ENCODE measurements at regions not wholly inside any gene's neighbourhood (a gene's known extent, or its start where the extent isn't known, plus 50 kb on each side); places are given as distances from the start of the nearest gene placed in this dataset.

DNA sequence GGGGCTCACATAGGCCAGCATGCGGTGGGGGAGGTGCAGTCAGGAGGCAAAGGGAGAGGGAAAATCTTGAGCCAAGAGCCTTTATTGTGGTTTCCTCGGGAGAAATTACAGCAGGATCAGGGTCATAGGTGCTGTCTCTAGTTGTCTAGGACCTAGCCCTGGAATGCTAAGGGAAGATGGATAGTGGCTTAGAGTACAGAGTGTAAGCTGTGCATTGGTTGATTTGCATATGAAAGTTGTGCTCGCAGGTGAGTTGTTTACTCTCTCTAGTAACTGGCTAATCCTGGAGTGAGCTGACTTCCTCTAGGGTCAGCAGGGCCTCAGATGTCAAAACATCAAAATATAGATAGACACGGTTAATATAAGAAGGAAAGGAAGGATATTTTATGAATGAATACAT lies 877.7 kb downstream of the TLE4 start:
- intact Hi-C loops (cut with DNase I): no loop called here
- Histone ChIP-seq H3K4me1 (no peaks in the 10 kb centered on the region), H3K27me3 (no peaks in the 10 kb centered on the region), H3K27ac (no peak overlapping the region), H3K9me3 (no peaks in the 10 kb centered on the region), H3K36me3 (no peaks in the 10 kb centered on the region), H3K4me3 (no peak overlapping the region), H3K9ac (ENCODE audit: low read depth in 2 of 2, low read length in 2 of 2) (no peak overlapping the region)
- TF ChIP-seq, protein P1, sequence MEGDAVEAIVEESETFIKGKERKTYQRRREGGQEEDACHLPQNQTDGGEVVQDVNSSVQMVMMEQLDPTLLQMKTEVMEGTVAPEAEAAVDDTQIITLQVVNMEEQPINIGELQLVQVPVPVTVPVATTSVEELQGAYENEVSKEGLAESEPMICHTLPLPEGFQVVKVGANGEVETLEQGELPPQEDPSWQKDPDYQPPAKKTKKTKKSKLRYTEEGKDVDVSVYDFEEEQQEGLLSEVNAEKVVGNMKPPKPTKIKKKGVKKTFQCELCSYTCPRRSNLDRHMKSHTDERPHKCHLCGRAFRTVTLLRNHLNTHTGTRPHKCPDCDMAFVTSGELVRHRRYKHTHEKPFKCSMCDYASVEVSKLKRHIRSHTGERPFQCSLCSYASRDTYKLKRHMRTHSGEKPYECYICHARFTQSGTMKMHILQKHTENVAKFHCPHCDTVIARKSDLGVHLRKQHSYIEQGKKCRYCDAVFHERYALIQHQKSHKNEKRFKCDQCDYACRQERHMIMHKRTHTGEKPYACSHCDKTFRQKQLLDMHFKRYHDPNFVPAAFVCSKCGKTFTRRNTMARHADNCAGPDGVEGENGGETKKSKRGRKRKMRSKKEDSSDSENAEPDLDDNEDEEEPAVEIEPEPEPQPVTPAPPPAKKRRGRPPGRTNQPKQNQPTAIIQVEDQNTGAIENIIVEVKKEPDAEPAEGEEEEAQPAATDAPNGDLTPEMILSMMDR (IDR thresholded peaks at IDR 0.05): no peak
- no peak for DNase-seq

DNA sequence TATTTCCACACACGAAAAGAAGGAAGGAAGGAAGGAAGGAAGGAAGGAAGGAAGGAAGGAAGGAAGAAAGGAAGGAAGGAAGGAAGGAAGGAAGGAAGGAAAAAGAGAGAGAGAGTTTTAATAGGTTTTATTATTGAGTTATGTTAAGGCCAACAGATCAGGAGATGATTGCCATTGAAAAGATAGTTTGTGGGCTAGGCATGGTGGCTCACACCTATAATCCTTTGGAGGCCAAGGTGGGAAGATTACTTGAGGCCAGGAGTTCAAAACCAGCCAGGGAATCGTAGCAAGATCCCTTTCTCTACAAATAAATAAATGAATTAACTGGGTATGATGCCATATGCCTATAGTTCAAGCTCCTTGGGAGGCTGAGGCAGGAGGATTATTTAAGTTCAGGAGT lies 877.2 kb downstream of the TLE4 start:
- no peaks in the 10 kb centered on the region for H3K9me3 ChIP-seq
- no peak overlapping the region for H3K4me3 ChIP-seq
- H3K27ac ChIP-seq: no peak overlapping the region
- TF ChIP-seq, protein P1 (IDR thresholded peaks at IDR 0.05): no peak
- H3K9ac ChIP-seq (ENCODE audit: low read depth in 2 of 2, low read length in 2 of 2): no peak overlapping the region
- no peaks in the 10 kb centered on the region for H3K4me1 ChIP-seq
- H3K27me3 ChIP-seq: no peaks in the 10 kb centered on the region
- H3K36me3 ChIP-seq: no peaks in the 10 kb centered on the region
- no peak for DNase-seq
- intact Hi-C loops (cut with DNase I): no loop called here

DNA sequence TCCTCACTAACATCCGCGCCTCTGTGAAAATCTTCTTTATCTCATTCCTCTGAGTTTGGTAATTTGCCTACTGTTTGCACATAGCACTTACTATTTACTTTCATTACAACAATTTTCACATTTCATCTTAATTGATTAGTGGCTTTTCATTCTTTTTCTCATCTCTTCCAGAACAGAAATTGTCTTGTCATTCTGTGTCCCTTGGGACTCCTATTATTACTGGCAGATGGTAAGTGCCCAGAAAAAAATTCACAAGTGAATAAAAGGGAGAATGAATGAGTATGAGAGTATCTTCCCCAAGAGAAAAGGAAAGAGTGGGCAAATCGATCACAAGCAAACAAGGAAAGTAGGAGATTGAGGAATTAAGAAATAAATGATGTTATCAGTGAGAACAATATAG lies 876.1 kb downstream of the TLE4 start:
- no peak overlapping the region for H3K9ac ChIP-seq (ENCODE audit: low read depth in 2 of 2, low read length in 2 of 2)
- no peak overlapping the region for H3K4me3 ChIP-seq
- H3K4me1 ChIP-seq: no peaks in the 10 kb centered on the region
- intact Hi-C loops (cut with DNase I): no loop called here
- no peaks in the 10 kb centered on the region for H3K9me3 ChIP-seq
- no peak for DNase-seq
- H3K27me3 ChIP-seq: no peaks in the 10 kb centered on the region
- TF ChIP-seq, protein P1 (IDR thresholded peaks at IDR 0.05): no peak
- H3K36me3 ChIP-seq: no peaks in the 10 kb centered on the region
- H3K27ac ChIP-seq: no peak overlapping the region

DNA sequence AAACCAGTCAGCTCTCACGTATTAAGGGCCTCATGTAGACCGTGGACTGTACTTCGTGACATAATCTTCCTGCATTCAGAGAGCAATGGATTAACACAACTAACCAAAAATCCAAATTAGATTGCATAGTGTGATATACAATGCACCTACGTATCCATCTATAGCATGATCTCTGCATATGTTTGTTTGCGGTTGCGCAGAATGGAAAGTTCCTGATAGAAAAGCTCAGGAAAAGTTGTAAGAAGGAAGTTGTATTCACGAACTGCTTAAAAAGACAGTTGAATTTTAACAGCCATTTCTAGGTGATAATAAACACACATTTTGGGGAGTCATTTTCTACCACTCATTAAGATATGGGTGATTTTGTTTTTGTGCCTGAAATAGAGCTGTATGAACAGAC lies 869.0 kb downstream of the TLE4 start:
- H3K27me3 ChIP-seq: no peaks in the 10 kb centered on the region
- no peak overlapping the region for H3K4me3 ChIP-seq
- H3K27ac ChIP-seq: no peak overlapping the region
- TF ChIP-seq, protein P1 (IDR thresholded peaks at IDR 0.05): no peak
- H3K9ac ChIP-seq (ENCODE audit: low read depth in 2 of 2, low read length in 2 of 2): no peak overlapping the region
- intact Hi-C loops (cut with DNase I): no loop called here
- no peak for DNase-seq
- no peaks in the 10 kb centered on the region for H3K9me3 ChIP-seq
- H3K4me1 ChIP-seq: no peaks in the 10 kb centered on the region
- H3K36me3 ChIP-seq: no peaks in the 10 kb centered on the region

DNA sequence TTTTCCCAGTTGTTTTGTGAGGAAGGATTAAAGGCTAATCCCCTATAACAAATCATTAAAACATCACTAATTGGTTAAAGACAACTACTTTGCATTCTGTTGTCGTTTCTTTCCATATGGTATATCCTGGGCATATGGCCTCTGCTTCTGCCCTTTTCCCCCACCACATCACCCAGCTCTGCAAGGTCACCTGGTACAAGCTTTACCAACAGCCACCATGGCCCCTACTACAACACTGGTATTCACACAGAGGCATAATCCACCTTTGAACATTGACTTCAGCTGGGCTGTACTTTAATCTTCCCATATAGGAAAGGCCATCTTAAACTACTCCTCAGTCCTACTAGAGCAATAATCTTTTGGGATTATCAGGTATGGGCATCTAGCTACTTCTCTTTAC lies 866.1 kb downstream of the TLE4 start:
- H3K27me3 ChIP-seq: no peaks in the 10 kb centered on the region
- H3K36me3 ChIP-seq: no peaks in the 10 kb centered on the region
- H3K9me3 ChIP-seq: no peaks in the 10 kb centered on the region
- TF ChIP-seq, protein P1 (IDR thresholded peaks at IDR 0.05): no peak
- DNase-seq: no peak
- H3K4me3 ChIP-seq: no peak overlapping the region
- H3K4me1 ChIP-seq: no peaks in the 10 kb centered on the region
- H3K27ac ChIP-seq: no peak overlapping the region
- no peak overlapping the region for H3K9ac ChIP-seq (ENCODE audit: low read depth in 2 of 2, low read length in 2 of 2)
- intact Hi-C loops (cut with DNase I): no loop called here
